Uterus (tissue), 3 donors: ENCODE measurements at regions not wholly inside any gene's neighbourhood (a gene's known extent, or its start where the extent isn't known, plus 50 kb on each side); places are given as distances from the start of the nearest gene placed in this dataset.

Experiments used
- DNase-seq, 2 donors: peaks; one replicate each; pipeline ENCODE4 v3.0.0-alpha.2; 2019 to 2020
- H3K27ac ChIP-seq, 2 donors: fragments of 200-600 bp; sonication (generic); 1 replicate in 1 of 2; 2 replicates in 1 of 2; pipeline ENCODE4 v1.5.1; 2016 to 2018
- H3K27me3 ChIP-seq, 2 donors: fragments of 200-600 bp; sonication (generic); one replicate each; pipeline ENCODE4 v1.5.1; 2018 to 2019; ENCODE audit warnings: control low read depth in 1 of 2
- H3K36me3 ChIP-seq, 2 donors: fragments of 200-600 bp; sonication (generic); one replicate each; pipeline ENCODE4 v1.5.1; 2019; ENCODE audit warnings: control low read depth in 1 of 2
- H3K4me1 ChIP-seq, 2 donors: fragments of 200-600 bp; sonication (generic); one replicate each; pipeline ENCODE4 v1.5.1; 2018 to 2019; ENCODE audit warnings: control low read depth in 1 of 2
- H3K4me3 ChIP-seq, 2 donors: fragments of 200-600 bp; sonication (generic); 1 replicate in 1 of 2; 2 replicates in 1 of 2; pipeline ENCODE4 v1.5.1; 2018 to 2019; ENCODE audit warnings: mild to moderate bottlenecking in 1 of 2
- H3K9me3 ChIP-seq, 2 donors: fragments of 200-600 bp; sonication (generic); one replicate each; pipeline ENCODE4 v1.5.1; 2019; ENCODE audit warnings: control low read depth in 1 of 2
- CTCF ChIP-seq, 4 experiments: fragments of 200-600 bp in 2 of 4; fragments of 450-650 bp in 2 of 4; sonication (generic) in 2 of 4; IDR thresholded peaks; one replicate each; pipeline ENCODE4 v1.5.1; 2016 to 2019; ENCODE audit warnings: antibody characterized with exemption in 4 of 4, mild to moderate bottlenecking in 2 of 4, moderate library complexity in 1 of 4
- POLR2A ChIP-seq, 2 donors: fragments of 450-650 bp; IDR thresholded peaks; one replicate each; pipeline ENCODE4 v1.6.1; 2016; ENCODE audit warnings: antibody characterized with exemption in 2 of 2, mild to moderate bottlenecking in 1 of 2, moderate library complexity in 1 of 2
- intact Hi-C: fragments of 100-400 bp; cut with DNase I; formaldehyde crosslinking; loops from one replicate; pipeline ENCODE4 v1.15.1; 2023; ENCODE audit warnings: low total_unique reads
- donor health status: DM: yes; HTN: yes; CAD: no.

- H3K9me3 ChIP-seq, result no peaks in the 10 kb centered on the region
- no peaks in the 10 kb centered on the region for H3K27me3 ChIP-seq
- intact Hi-C loops, result no loop called here
- no peak overlapping the region for H3K4me3 ChIP-seq
- DNase-seq, result no peak
- H3K27ac ChIP-seq, result no peak overlapping the region
- no peak for TF ChIP-seq POLR2A (IDR thresholded peaks at IDR 0.05)
- no peak for TF ChIP-seq CTCF (IDR thresholded peaks at IDR 0.05)
- H3K36me3 ChIP-seq, result no peaks in the 10 kb centered on the region
- no peaks in the 10 kb centered on the region for H3K4me1 ChIP-seq
These were observed 1117.0 kb upstream of the LRRTM3 start for GRCh38 chr10:65808687-65809333.

GRCh38 chr10:65811931-65812525, 1113.8 kb upstream of the LRRTM3 start:
- H3K27me3 ChIP-seq, result no peaks in the 10 kb centered on the region
- no peak overlapping the region for H3K27ac ChIP-seq
- no peaks in the 10 kb centered on the region for H3K9me3 ChIP-seq
- H3K36me3 ChIP-seq, result no peaks in the 10 kb centered on the region
- H3K4me3 ChIP-seq, result no peak overlapping the region
- TF ChIP-seq POLR2A (IDR thresholded peaks at IDR 0.05), result no peak
- no peak for TF ChIP-seq CTCF (IDR thresholded peaks at IDR 0.05)
- intact Hi-C loops, result no loop called here
- DNase-seq, result no peak
- no peaks in the 10 kb centered on the region for H3K4me1 ChIP-seq

GRCh38 chr10:65816536-65816935, 1109.3 kb upstream of the LRRTM3 start:
- Histone ChIP-seq H3K9me3 (no peaks in the 10 kb centered on the region), H3K27me3 (no peaks in the 10 kb centered on the region), H3K36me3 (no peaks in the 10 kb centered on the region), H3K4me1 (no peaks in the 10 kb centered on the region), H3K4me3 (no peak overlapping the region), H3K27ac (no peak overlapping the region)
- no peak for TF ChIP-seq POLR2A (IDR thresholded peaks at IDR 0.05)
- no peak for TF ChIP-seq CTCF (IDR thresholded peaks at IDR 0.05)
- intact Hi-C loops, result no loop called here
- DNase-seq, result no peak

GRCh38 chr10:65818990-65819389, 1106.8 kb upstream of the LRRTM3 start:
- Histone ChIP-seq H3K9me3 (no peaks in the 10 kb centered on the region), H3K27me3 (no peaks in the 10 kb centered on the region), H3K36me3 (no peaks in the 10 kb centered on the region), H3K27ac (no peak overlapping the region), H3K4me1 (no peaks in the 10 kb centered on the region), H3K4me3 (no peak overlapping the region)
- intact Hi-C loops, result no loop called here
- DNase-seq, result no peak
- TF ChIP-seq POLR2A (IDR thresholded peaks at IDR 0.05) (no peak), CTCF (IDR thresholded peaks at IDR 0.05) (no peak)

GRCh38 chr10:65827359-65827758, 1098.5 kb upstream of the LRRTM3 start:
- intact Hi-C loops, result no loop called here
- DNase-seq, result no peak
- TF ChIP-seq CTCF (IDR thresholded peaks at IDR 0.05), result no peak
- no peak for TF ChIP-seq POLR2A (IDR thresholded peaks at IDR 0.05)
- Histone ChIP-seq H3K9me3 (no peaks in the 10 kb centered on the region), H3K4me1 (no peaks in the 10 kb centered on the region), H3K27me3 (no peaks in the 10 kb centered on the region), H3K36me3 (no peaks in the 10 kb centered on the region), H3K27ac (no peak overlapping the region), H3K4me3 (no peak overlapping the region)
